IgD-negative memory B cell (primary cell): ENCODE measurements at regions not wholly inside any gene's neighbourhood (a gene's known extent, or its start where the extent isn't known, plus 50 kb on each side); places are given as distances from the start of the nearest gene placed in this dataset.
"Not testable (repeated sequence)": the region's sequence is repeated elsewhere in the genome, so short reads cannot be mapped to it uniquely, and the experiment has no call there.

Experiments
- H3K27ac Mint-ChIP-seq, 3 donors: one replicate each; pipeline ENCODE4 v1.8.0; 2020 to 2022; ENCODE audit warnings: mild to moderate bottlenecking in 3 of 3, mixed read lengths in 3 of 3, moderate library complexity in 1 of 3
- H3K27me3 Mint-ChIP-seq: one replicate; pipeline ENCODE4 v1.8.0; 2021; ENCODE audit warnings: mixed read lengths
- H3K36me3 Mint-ChIP-seq: one replicate; pipeline ENCODE4 v1.8.0; 2020; ENCODE audit warnings: mild to moderate bottlenecking, mixed read lengths
- H3K4me1 Mint-ChIP-seq, 3 donors: one replicate each; pipeline ENCODE4 v1.8.0; 2020 to 2022; ENCODE audit warnings: mixed read lengths in 3 of 3, mild to moderate bottlenecking in 1 of 3
- H3K4me3 Mint-ChIP-seq, 4 donors: one replicate each; pipeline ENCODE4 v1.8.0; 2020 to 2022; ENCODE audit warnings: mild to moderate bottlenecking in 4 of 4, mixed read lengths in 4 of 4, moderate library complexity in 3 of 4
- H3K9me3 Mint-ChIP-seq, 3 donors: one replicate each; pipeline ENCODE4 v1.8.0; 2020 to 2021; ENCODE audit warnings: mixed read lengths in 3 of 3, mild to moderate bottlenecking in 1 of 3

DNA sequence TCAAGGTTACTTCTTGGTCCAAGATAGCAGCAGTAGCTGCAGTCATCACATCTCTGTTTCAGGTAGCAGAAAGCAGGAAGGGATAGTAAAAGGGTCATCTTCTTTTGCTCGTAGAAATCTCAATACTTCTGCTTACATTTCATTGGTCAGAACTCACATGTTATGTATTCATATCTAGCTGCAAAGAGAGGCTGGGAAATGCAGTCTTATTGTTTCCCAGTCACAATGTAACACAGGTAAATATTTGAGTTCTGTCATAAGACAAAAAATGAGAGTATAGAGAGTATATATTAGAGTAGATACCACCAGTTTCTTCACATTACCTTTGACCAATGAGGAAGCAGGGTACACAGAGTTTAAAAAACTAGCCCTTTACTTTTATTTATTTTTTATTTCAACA lies 132.4 kb upstream of the ITGA6 start:
- peaks cover 21% of the 10 kb centered on the region for H3K27me3 Mint-ChIP-seq

DNA sequence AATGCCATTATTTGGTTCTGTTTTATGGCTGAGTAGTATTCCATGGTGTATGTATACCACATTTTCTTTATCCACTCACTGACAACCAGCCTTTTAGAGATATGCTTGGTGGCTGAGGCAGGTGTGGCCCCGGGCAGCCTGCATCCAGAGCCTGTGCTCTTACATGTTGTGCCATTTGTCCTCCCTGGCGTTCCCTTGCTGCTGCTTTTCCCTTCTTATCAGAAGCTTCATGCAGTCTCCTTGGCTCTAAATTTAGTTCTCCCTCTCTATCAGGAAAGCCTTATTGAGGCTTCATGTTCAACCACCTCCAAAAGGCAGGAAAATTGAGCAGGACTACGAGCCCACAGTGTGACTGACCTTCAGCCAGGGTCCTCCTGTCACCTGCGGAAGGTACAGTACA lies 131.7 kb upstream of the ITGA6 start:
- H3K27ac Mint-ChIP-seq = no peak overlapping the region
- H3K36me3 Mint-ChIP-seq = no peaks in the 10 kb centered on the region
- no peak overlapping the region for H3K4me3 Mint-ChIP-seq
- peaks cover 21% of the 10 kb centered on the region for H3K27me3 Mint-ChIP-seq
- H3K4me1 Mint-ChIP-seq = no peaks in the 10 kb centered on the region
- peaks cover 0 to 2% (median 1%) of the 10 kb centered on the region in 3 donors for H3K9me3 Mint-ChIP-seq

More for the DNA sequence above, 132.4 kb upstream of the ITGA6 start:
- no peaks in the 10 kb centered on the region for H3K4me1 Mint-ChIP-seq
- H3K9me3 Mint-ChIP-seq = peaks cover 0 to 2% (median 1%) of the 10 kb centered on the region in 3 donors
- no peak overlapping the region for H3K27ac Mint-ChIP-seq
- no peak overlapping the region for H3K4me3 Mint-ChIP-seq
- no peaks in the 10 kb centered on the region for H3K36me3 Mint-ChIP-seq

DNA sequence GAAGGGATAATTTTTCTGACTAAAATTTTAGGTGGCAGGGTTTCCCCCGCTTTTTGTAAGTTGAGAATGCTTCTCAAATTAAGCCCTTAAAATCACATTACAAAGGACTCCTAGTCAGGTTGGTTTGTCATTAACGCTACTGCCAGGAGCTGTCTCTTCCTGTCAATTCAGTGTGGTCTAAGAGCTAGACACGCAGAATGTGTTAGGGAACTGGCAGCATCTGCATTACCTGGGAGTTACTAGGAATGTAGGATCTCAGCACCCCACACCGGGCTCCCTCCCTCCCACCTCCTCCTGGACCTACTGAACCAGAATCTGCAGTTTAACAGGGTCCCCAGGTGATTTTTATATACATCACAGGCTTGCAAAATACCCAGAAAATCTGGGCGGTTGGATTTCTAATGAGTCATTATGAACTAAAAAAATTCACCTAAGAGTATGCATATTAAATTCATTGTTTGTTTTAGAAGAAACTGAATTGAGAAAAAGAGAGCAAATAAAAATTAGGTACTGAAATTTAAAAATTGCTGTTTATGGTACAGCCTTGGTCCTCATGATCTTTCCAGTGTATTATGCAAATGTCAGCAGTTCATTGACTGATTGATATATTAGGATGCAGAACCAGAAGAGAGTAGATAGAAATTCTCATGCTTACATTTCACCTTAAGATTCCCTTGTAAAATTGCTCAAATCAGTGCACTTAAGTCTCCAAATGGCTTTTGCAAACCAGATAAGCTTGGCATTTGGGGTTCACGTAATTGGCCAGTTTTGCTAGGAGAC lies 130.9 kb upstream of the ITGA6 start:
- no peaks in the 10 kb centered on the region for H3K36me3 Mint-ChIP-seq
- H3K9me3 Mint-ChIP-seq = peaks cover 0 to 2% (median 1%) of the 10 kb centered on the region in 3 donors
- no peak overlapping the region for H3K4me3 Mint-ChIP-seq
- no peaks in the 10 kb centered on the region for H3K4me1 Mint-ChIP-seq
- H3K27ac Mint-ChIP-seq = no peak overlapping the region
- peaks cover 18% of the 10 kb centered on the region for H3K27me3 Mint-ChIP-seq

DNA sequence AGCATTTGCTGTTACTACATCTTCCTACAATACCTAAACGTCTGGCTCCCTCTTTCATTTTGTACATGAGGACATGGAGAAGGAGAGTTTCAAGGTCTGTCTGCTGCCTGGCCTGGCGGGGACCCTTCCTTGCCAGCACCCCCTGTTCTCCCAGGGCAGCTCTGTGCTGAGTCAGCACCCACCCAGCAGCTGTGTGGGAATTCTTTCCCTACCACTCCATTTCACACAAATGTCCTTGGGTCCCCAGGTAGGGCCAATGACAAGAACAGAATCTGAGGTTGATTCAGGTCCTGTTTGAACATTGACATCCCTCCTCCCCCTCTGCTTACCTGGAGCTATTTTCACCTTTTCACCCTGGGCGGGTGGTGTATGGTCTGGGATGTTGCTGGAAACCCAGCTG lies 129.9 kb upstream of the ITGA6 start:
- Mint-ChIP-seq H3K27me3 (peaks cover 16% of the 10 kb centered on the region), H3K4me3 (no peak overlapping the region), H3K9me3 (peaks cover 0 to 1% (median 0%) of the 10 kb centered on the region in 3 donors), H3K4me1 (no peaks in the 10 kb centered on the region), H3K36me3 (no peaks in the 10 kb centered on the region), H3K27ac (no peak overlapping the region)

DNA sequence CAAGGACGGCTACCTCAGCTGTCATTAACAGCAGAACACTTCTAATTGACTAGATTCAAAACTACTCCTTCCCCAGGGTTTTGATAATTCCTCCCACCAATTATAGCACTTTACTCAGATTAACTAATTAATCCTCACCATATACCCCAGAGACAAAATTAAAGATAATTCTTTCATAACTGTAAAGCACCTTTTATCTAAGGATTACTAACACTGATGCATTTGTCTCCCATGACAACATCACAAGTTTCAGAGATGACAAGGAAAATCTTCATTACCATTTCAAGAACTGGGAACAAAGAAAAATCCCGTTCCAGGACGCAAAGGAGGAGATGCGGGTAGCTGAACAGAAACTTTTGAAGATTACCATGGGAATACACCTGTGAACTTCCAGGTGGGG lies 129.4 kb upstream of the ITGA6 start:
- Mint-ChIP-seq H3K27me3 (peaks cover 16% of the 10 kb centered on the region), H3K4me1 (no peaks in the 10 kb centered on the region), H3K36me3 (no peaks in the 10 kb centered on the region), H3K27ac (no peak overlapping the region), H3K4me3 (no peak overlapping the region), H3K9me3 (peaks cover 0 to 1% (median 0%) of the 10 kb centered on the region in 3 donors)

DNA sequence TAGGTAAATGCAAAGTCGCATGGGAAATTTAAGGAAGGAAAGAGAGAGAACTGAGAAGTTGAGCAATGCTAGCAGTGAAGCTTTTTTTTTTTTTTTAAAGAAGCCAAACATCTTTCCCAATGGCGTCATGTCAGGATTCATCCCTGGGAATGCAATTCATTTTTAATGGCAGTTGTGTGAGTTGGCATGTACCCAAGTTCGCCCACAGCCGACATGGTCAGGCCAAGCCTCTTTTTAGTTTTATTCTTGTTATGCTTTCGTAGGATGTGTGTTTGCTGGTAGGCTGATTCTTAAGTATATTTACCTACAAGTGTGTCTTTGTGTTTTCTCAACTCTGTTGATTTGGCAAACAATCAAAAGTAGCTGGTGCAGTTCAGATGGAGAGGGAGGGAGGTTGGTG lies 127.6 kb upstream of the ITGA6 start:
- H3K4me1 Mint-ChIP-seq = no peaks in the 10 kb centered on the region
- H3K27ac Mint-ChIP-seq = no peak overlapping the region
- no peaks in the 10 kb centered on the region for H3K36me3 Mint-ChIP-seq
- peaks cover 0 to 1% (median 0%) of the 10 kb centered on the region in 3 donors for H3K9me3 Mint-ChIP-seq
- no peak overlapping the region for H3K4me3 Mint-ChIP-seq
- H3K27me3 Mint-ChIP-seq = peaks cover 20% of the 10 kb centered on the region

DNA sequence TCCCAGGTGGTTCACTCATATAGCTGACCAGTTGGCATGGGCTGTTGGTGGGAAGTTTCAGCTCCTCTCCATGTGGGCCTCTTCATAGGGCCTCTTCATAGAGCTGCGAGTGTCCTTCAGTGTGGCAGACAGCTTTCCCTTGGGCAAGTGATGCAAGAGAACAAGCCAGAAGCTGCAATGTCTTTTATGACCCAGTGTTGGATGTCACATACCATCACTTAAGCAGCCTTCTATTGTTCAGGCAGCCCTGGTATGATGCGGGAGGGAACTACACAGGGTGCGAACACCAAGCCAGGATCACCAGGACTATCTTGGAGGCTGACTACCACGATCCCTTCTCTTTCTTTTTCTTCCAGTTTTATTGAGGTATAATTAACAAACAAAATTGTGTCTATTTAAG lies 126.5 kb upstream of the ITGA6 start:
- no peak overlapping the region for H3K4me3 Mint-ChIP-seq
- no peak overlapping the region for H3K27ac Mint-ChIP-seq
- H3K27me3 Mint-ChIP-seq = peaks cover 20% of the 10 kb centered on the region
- H3K9me3 Mint-ChIP-seq = peaks cover 0 to 1% (median 0%) of the 10 kb centered on the region in 3 donors
- H3K36me3 Mint-ChIP-seq = no peaks in the 10 kb centered on the region
- H3K4me1 Mint-ChIP-seq = no peaks in the 10 kb centered on the region

DNA sequence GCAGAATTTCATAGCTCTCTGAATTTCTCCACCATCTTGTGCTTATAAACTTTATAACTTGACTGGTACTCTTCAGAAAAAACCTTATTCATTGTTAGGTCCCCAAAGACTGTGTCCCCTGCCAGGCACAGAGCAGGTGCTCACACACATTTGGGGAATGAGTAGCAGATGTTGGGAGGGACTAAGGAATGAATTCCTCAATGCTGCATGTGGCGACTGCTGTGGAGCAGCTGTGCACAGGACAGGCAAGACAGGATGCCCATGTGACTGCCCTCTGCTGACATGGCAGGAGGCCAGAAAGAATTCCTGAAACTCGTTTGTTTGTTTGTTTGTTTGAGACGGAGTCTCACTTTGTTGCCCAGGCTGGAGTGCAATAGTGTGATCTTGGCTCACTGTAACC lies 122.3 kb upstream of the ITGA6 start:
- H3K27ac Mint-ChIP-seq = no peak overlapping the region
- H3K4me1 Mint-ChIP-seq = no peaks in the 10 kb centered on the region
- no peak overlapping the region for H3K4me3 Mint-ChIP-seq
- H3K36me3 Mint-ChIP-seq = no peaks in the 10 kb centered on the region
- H3K9me3 Mint-ChIP-seq = no peaks in the 10 kb centered on the region
- peaks cover 6% of the 10 kb centered on the region for H3K27me3 Mint-ChIP-seq

DNA sequence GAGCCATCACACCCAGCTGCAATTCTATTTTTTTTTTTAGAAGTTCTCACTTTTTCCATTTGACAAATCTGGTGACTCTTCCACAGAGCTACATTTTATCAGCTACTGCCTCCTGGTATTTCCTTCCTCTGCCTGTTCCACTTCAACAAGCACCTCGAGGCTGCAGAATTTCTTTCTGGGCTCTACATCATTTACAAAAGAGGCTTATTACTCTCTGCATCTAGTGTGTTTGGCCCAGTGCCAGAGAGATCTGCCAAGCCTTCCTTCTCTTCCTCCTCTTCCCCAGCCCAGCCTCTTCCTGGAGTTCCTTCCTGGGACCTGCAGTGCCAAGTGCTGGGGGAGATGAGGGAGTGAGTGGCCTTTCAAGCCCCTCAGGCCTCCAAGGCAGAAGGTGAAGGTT lies 119.6 kb upstream of the ITGA6 start:
- no peaks in the 10 kb centered on the region for H3K4me1 Mint-ChIP-seq
- H3K4me3 Mint-ChIP-seq = no peak overlapping the region
- no peaks in the 10 kb centered on the region for H3K36me3 Mint-ChIP-seq
- no peak overlapping the region for H3K27ac Mint-ChIP-seq
- no peaks in the 10 kb centered on the region for H3K9me3 Mint-ChIP-seq
- peaks cover 4% of the 10 kb centered on the region for H3K27me3 Mint-ChIP-seq

DNA sequence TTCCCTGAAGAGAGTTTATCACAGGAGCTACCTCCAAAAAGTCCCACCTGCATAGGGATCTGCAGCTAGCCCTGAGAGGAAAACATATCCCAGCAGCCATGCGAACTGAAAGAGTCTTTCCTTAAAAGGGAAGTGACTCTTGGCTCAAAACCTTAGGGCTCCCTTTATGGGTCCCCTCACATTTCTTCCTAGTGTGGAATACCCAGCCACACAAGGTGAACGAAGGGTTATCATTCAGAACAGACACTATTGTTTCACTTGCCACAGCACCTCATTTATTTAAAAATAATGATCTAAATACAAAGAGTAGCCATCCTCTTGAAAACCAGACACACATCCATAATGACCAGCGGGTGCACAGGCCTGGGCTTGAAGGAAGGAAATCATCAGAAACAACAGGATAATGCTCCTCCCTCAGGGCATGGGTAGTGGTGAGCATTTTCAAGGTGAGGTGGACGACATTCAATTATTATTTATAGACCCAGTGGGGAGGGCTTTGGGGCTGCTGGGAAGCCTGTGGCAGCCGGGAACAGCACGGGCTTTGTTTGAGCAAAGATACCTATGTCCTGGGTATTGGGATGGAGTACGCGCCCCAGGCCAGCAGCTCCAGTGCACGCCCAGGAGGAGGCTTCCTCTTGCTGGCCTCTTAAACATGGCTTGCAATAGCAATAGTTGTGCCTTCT lies 119.0 kb upstream of the ITGA6 start:
- H3K9me3 Mint-ChIP-seq = no peaks in the 10 kb centered on the region
- H3K4me1 Mint-ChIP-seq = no peaks in the 10 kb centered on the region
- no peak overlapping the region for H3K4me3 Mint-ChIP-seq
- H3K27me3 Mint-ChIP-seq = peaks cover 4% of the 10 kb centered on the region
- no peak overlapping the region for H3K27ac Mint-ChIP-seq
- no peaks in the 10 kb centered on the region for H3K36me3 Mint-ChIP-seq

DNA sequence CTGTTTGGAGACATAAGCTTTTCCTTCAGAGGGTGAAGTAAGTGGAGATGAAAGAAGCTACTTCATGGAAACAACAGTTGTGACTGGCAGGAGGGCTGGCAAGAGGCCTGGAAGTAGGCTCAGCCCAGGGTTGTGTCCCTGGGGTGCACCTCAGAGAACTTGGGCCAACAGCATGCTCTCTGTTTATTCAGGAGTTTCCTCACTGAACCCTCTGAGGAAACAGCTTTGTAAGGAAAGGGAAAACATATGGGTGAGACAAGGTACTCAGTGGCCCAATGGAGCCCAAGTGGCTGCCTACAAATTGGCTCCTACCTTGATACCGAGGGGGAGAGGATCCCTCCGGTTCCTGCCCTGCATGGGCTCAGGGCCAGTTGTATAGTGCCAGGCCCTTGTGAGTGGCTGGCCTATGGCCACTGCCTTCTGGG lies 115.5 kb upstream of the ITGA6 start:
- Mint-ChIP-seq H3K27ac (no peak overlapping the region), H3K27me3 (no peaks in the 10 kb centered on the region), H3K4me1 (no peaks in the 10 kb centered on the region), H3K9me3 (no peaks in the 10 kb centered on the region), H3K4me3 (no peak overlapping the region), H3K36me3 (no peaks in the 10 kb centered on the region)

DNA sequence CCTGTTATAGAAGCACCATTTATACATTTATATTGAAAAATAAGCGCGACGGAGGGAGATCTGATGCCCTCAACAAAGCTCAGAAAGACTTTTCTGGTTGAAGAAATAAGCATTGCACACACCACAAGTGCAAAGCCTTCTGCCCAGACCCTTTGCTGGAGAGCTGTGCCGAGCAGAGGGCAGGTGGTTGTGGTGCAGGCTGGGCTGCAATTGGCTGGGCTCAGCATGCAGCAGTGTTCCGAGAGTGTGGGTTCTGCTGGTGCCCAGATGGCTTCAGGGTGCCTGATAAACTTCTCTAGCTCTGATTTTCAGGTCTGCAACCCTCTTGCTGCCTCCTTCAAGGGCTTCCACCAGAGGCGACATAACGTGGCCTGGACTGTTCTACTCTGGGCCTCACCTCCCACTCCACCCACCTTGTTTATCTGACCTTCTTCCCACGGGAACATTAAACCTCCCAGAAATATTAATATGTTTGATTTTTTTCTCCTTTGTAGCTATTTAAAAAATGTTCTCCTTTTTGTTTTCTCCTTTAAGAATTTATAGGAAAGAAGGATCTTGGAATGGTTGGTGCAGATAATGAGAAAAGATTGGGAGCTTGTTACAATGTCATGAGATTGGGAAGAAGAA lies 113.6 kb upstream of the ITGA6 start:
- no peak overlapping the region for H3K27ac Mint-ChIP-seq
- H3K36me3 Mint-ChIP-seq = no peaks in the 10 kb centered on the region
- H3K9me3 Mint-ChIP-seq = no peaks in the 10 kb centered on the region
- no peaks in the 10 kb centered on the region for H3K27me3 Mint-ChIP-seq
- no peaks in the 10 kb centered on the region for H3K4me1 Mint-ChIP-seq
- no peak overlapping the region for H3K4me3 Mint-ChIP-seq

DNA sequence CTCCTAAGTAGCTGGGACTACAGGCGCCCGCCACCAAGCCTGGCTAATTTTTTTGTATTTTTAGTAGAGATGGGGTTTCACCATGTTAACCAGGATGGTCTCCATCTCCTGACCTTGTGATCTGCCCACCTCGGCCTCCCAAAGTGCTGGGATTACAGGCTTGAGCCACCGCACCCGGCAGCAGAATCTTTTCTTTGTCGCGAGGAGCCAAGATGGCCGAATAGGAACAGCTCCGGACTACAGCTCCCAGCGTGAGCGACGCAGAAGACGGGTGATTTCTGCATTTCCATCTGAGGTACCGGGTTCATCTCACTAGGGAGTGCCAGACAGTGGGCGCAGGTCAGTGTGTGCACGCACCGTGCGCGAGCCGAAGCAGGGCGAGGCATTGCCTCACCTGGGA lies 112.3 kb upstream of the ITGA6 start:
- not testable (repeated sequence) for H3K4me1 Mint-ChIP-seq, H3K4me3 Mint-ChIP-seq, H3K9me3 Mint-ChIP-seq, H3K36me3 Mint-ChIP-seq, H3K27me3 Mint-ChIP-seq, H3K27ac Mint-ChIP-seq

DNA sequence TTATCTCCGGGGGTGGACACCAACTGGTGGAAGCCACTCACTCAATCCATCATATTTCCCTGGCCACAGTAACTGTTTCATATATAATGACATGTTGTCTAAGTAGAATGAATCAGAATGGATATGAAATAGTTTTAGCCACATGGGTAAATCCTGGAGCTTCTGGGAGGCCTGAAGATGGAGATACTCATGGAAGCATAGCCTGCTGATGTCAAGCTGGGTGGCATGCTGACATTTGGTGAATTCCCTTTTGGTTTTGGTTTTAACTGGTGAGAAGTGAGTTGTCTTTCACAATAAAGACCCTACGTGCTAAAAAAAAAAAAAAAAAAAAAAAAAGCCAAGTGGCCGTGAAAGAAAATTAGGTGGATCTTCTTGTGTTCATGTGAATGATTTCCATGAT lies 105.3 kb upstream of the ITGA6 start:
- no peaks in the 10 kb centered on the region for H3K4me1 Mint-ChIP-seq
- peaks cover 2% of the 10 kb centered on the region for H3K36me3 Mint-ChIP-seq
- H3K27ac Mint-ChIP-seq = no peak overlapping the region
- H3K9me3 Mint-ChIP-seq = peaks cover 0 to 3% (median 3%) of the 10 kb centered on the region in 3 donors
- H3K27me3 Mint-ChIP-seq = peaks cover 2% of the 10 kb centered on the region
- no peak overlapping the region for H3K4me3 Mint-ChIP-seq

DNA sequence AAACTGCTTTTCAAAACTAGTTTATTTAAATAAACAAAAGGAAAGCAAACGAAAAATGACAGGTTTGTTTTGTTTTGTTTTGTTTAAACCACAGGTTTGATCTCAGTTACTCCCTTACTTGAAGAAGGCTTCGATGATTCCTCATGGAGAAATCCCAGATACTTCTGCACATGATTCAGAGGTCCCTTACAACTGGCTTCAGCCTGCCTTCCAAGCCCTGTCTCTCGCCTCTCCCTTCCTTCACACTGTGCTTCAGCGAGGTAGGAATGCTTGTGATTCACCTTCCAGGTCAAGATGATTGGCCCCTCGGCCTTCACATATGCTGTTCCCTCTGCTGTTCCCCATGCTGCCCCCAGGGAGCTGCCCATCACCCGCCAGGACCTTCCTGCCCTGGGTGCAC lies 104.1 kb upstream of the ITGA6 start:
- Mint-ChIP-seq H3K4me3 (no peak overlapping the region), H3K27ac (no peak overlapping the region), H3K9me3 (peaks cover 2 to 3% (median 3%) of the 10 kb centered on the region in 3 donors), H3K27me3 (peaks cover 2% of the 10 kb centered on the region), H3K4me1 (no peaks in the 10 kb centered on the region), H3K36me3 (peaks cover 2% of the 10 kb centered on the region)
